ENCODE measurements at regions not wholly inside any gene's neighbourhood (a gene's known extent, or its start where the extent isn't known, plus 50 kb on each side); places are given as distances from the start of the nearest gene placed in this dataset.

DNA sequence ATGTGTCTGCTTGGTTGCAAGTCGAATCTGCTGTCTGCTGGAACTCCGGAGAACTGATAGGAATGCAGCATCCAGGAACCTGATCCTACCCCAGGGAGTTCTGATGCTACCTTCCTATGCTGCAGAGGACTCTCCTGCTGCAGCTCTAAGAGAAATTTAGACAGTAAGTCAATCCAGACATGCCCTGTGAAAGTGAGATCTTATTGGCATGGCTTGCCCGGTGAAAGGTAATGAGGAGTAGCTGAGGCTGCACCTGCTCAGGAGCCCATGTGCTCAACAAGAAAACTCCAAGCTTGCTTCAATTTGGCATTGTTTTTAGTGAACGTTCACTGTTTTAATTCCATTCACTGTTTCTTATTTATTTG is 217.3 kb upstream of the SERP2 start:
- intact Hi-C loops (cut with micrococcal nuclease; ENCODE audit: unreplicated experiment): no loop called here
- no peaks in the 10 kb centered on the region for H4K20me1 ChIP-seq (ENCODE audit: control insufficient read depth, insufficient read depth)
- in situ Hi-C loops (cut with MboI): no loop called here
- no peaks in the 10 kb centered on the region for H3K36me3 ChIP-seq (ENCODE audit: control insufficient read depth in 2 of 2, insufficient read depth in 2 of 2, low read length in 1 of 2)
- no peaks in the 10 kb centered on the region for H3K9me3 ChIP-seq (replicated peaks; ENCODE audit: control insufficient read depth, insufficient read depth, low read length)
- no peak overlapping the region for H2AFZ ChIP-seq (ENCODE audit: control insufficient read depth, low read depth, low read length)
- no peaks in the 10 kb centered on the region for H3K79me2 ChIP-seq (ENCODE audit: control insufficient read depth, insufficient read depth, low read length)
- ChIA-PET POLR2A (no interaction called here), SMC1A (ENCODE audit: uncharacterized antibody, unreplicated experiment) (no interaction called here), CTCF (no interaction called here), RAD21 (ENCODE audit: unreplicated experiment) (no interaction called here)
- peaks cover 0 to 3% of the 10 kb centered on the region in 2 experiments; a peak in 2 of 4 replicates for H3K27me3 ChIP-seq (replicated peaks in 1 of 2; ENCODE audit: control insufficient read depth in 2 of 2, insufficient read depth in 2 of 2, low read length in 1 of 2)
- DNase-seq (ENCODE audit: low read depth, low spot score): no peak
- no peak overlapping the region for H3K9ac ChIP-seq (ENCODE audit: control insufficient read depth, insufficient read depth, low read length)
- no peak overlapping the region for H3K27ac ChIP-seq (ENCODE audit: control insufficient read depth, insufficient read depth)
- TF ChIP-seq HCFC1 (IDR thresholded peaks at IDR 0.05; ENCODE audit: low read length) (no peak), KAT2A (conservative IDR thresholded peaks at IDR 0.05; ENCODE audit: control insufficient read depth, low read depth, low read length) (no peak), NFIC (IDR thresholded peaks at IDR 0.05; ENCODE audit: low read depth, low read length) (no peak), PAX8 (IDR thresholded peaks at IDR 0.05) (no peak), TCF3 (IDR thresholded peaks at IDR 0.05; ENCODE audit: borderline replicate concordance, insufficient read depth, low read depth, low read length) (no peak), EZH2 (IDR thresholded peaks at IDR 0.05; ENCODE audit: borderline replicate concordance, control insufficient read depth, low read depth, low read length) (no peak), CREM (IDR thresholded peaks at IDR 0.05; ENCODE audit: low read depth) (no peak), MEF2A (IDR thresholded peaks at IDR 0.05; ENCODE audit: insufficient read depth, low read depth, low read length) (no peak), MTA2 (IDR thresholded peaks at IDR 0.05; ENCODE audit: low read depth) (no peak), ZNF622 (IDR thresholded peaks at IDR 0.05) (no peak), EED (IDR thresholded peaks at IDR 0.05; ENCODE audit: low read depth) (no peak), SP1 (IDR thresholded peaks at IDR 0.05; ENCODE audit: low read depth, low read length) (no peak), BHLHE40 (IDR thresholded peaks at IDR 0.05; ENCODE audit: borderline replicate concordance in 1 of 2, low read depth in 2 of 2, low read length in 1 of 2) (no peak), MYB (IDR thresholded peaks at IDR 0.05; ENCODE audit: borderline replicate concordance, low read depth, low read length) (no peak), STAT3 (IDR thresholded peaks at IDR 0.05; ENCODE audit: low read depth, low read length) (no peak), ZNF384 (IDR thresholded peaks at IDR 0.05; ENCODE audit: borderline replicate concordance, low read depth, low read length) (no peak)
- TF ChIP-seq, protein P1, sequence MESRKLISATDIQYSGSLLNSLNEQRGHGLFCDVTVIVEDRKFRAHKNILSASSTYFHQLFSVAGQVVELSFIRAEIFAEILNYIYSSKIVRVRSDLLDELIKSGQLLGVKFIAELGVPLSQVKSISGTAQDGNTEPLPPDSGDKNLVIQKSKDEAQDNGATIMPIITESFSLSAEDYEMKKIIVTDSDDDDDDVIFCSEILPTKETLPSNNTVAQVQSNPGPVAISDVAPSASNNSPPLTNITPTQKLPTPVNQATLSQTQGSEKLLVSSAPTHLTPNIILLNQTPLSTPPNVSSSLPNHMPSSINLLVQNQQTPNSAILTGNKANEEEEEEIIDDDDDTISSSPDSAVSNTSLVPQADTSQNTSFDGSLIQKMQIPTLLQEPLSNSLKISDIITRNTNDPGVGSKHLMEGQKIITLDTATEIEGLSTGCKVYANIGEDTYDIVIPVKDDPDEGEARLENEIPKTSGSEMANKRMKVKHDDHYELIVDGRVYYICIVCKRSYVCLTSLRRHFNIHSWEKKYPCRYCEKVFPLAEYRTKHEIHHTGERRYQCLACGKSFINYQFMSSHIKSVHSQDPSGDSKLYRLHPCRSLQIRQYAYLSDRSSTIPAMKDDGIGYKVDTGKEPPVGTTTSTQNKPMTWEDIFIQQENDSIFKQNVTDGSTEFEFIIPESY (IDR thresholded peaks at IDR 0.05): no peak
- TF ChIP-seq, protein P2, sequence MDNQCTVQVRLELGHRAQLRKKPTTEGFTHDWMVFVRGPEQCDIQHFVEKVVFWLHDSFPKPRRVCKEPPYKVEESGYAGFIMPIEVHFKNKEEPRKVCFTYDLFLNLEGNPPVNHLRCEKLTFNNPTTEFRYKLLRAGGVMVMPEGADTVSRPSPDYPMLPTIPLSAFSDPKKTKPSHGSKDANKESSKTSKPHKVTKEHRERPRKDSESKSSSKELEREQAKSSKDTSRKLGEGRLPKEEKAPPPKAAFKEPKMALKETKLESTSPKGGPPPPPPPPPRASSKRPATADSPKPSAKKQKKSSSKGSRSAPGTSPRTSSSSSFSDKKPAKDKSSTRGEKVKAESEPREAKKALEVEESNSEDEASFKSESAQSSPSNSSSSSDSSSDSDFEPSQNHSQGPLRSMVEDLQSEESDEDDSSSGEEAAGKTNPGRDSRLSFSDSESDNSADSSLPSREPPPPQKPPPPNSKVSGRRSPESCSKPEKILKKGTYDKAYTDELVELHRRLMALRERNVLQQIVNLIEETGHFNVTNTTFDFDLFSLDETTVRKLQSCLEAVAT (IDR thresholded peaks at IDR 0.05): no peak
- TF ChIP-seq, protein P3, sequence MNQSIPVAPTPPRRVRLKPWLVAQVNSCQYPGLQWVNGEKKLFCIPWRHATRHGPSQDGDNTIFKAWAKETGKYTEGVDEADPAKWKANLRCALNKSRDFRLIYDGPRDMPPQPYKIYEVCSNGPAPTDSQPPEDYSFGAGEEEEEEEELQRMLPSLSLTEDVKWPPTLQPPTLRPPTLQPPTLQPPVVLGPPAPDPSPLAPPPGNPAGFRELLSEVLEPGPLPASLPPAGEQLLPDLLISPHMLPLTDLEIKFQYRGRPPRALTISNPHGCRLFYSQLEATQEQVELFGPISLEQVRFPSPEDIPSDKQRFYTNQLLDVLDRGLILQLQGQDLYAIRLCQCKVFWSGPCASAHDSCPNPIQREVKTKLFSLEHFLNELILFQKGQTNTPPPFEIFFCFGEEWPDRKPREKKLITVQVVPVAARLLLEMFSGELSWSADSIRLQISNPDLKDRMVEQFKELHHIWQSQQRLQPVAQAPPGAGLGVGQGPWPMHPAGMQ (IDR thresholded peaks at IDR 0.05; ENCODE audit: borderline replicate concordance): no peak
- no peak for FAIRE-seq
- no TSS peak for BruUV-seq (replicated peaks)
- 34% methylated on average over 4 of the region's 4 CpGs for WGBS (ENCODE audit: insufficient coverage, insufficient replicate concordance, low lambda C conversion rate, missing lambda C conversion rate)
- no peak for ATAC-seq
- no peak overlapping the region for H3K4me3 ChIP-seq
- H3K4me1 ChIP-seq (ENCODE audit: control insufficient read depth, insufficient read depth, low read length): no peaks in the 10 kb centered on the region
- no peak overlapping the region for H3K4me2 ChIP-seq (ENCODE audit: control insufficient read depth, insufficient read depth)

Measured in GM12878 (cell line).